Prostate gland (tissue), 2 donors: ENCODE measurements at regions not wholly inside any gene's neighbourhood (a gene's known extent, or its start where the extent isn't known, plus 50 kb on each side); places are given as distances from the start of the nearest gene placed in this dataset.

Experiments
- DNase-seq: peaks from one replicate; pipeline ENCODE4 v3.0.0-alpha.2; 2019; ENCODE audit warnings: low spot score
- H3K27ac ChIP-seq, 2 donors: fragments of 200-600 bp; sonication (generic); 2 replicates each; pipeline ENCODE4 v1.5.1; 2017 to 2019
- H3K27me3 ChIP-seq: fragments of 200-600 bp; sonication (generic); replicated peaks from 2 replicates; pipeline ENCODE4 v1.5.1; 2019; ENCODE audit not compliant: insufficient read depth
- H3K36me3 ChIP-seq, 2 donors: fragments of 200-600 bp; sonication (generic); 1 replicate in 1 of 2; 2 replicates in 1 of 2; pipeline versions ENCODE4 v1.5.1 to v1.8.1; 2017 to 2019
- H3K4me1 ChIP-seq: fragments of 200-600 bp; sonication (generic); replicated peaks from 2 replicates; pipeline ENCODE4 v1.5.1; 2019
- H3K4me3 ChIP-seq, 2 donors: fragments of 200-600 bp; sonication (generic); 2 replicates each; pipeline ENCODE4 v1.5.1; 2017 to 2019
- H3K9me3 ChIP-seq: fragments of 200-600 bp; sonication (generic); 2 replicates; pipeline ENCODE4 v1.5.1; 2017
- CTCF ChIP-seq, 4 experiments: fragments of 200-600 bp in 2 of 4; fragments of 450-650 bp in 2 of 4; sonication (generic) in 2 of 4; IDR thresholded peaks; 1 replicate in 3 of 4; 2 replicates in 1 of 4; pipeline ENCODE4 v1.5.1; 2016 to 2019; ENCODE audit warnings: antibody characterized with exemption in 4 of 4, mild to moderate bottlenecking in 2 of 4, moderate library complexity in 2 of 4
- POLR2A ChIP-seq: fragments of 450-650 bp; IDR thresholded peaks from one replicate; pipeline ENCODE4 v1.6.1; 2016; ENCODE audit warnings: antibody characterized with exemption, mild to moderate bottlenecking
- POLR2AphosphoS5 ChIP-seq: sonication (generic); formaldehyde crosslinking; IDR thresholded peaks from one replicate; pipeline ENCODE4 v1.6.1; 2017; ENCODE audit warnings: antibody characterized with exemption
- WGBS: methylation state at CpG from one replicate; pipeline ENCODE4 v1.1.5; 2018; 5-methylcytosine and 5-hydroxymethylcytosine counted together
- intact Hi-C: fragments of 100-400 bp; cut with DNase I; formaldehyde crosslinking; loops from one replicate; pipeline ENCODE4 v1.14.2; 2022

DNA sequence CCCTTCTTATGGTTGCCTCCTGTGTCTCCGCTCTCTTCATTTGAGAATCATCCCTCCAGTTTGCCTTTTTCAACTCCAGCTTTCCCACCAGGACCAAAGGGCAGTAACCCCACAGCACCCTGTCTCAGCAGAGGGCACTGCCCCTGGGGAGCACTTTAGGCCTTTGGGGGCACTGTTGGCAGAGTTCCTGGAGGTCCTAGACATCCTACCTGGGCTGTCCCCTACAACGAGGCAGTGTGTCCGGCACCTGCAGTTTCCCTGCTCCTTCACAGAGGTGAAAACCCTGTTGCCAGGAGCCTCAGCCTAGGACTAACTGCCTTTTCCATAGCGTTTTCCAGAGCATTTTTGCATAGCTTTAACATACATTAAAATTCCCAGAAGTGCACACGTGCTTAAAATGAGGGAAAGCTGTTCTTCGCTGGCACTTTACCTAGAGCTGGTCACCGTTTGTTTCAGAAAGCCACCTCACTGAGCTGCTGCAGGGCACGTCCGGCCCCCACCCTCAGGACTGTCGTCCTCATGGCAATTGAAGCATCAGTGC is 234.9 kb downstream of the TEX29 start:
- Histone ChIP-seq H3K27me3 (peaks cover 3% of the 10 kb centered on the region), H3K27ac (no peak overlapping the region), H3K4me3 (no peak overlapping the region), H3K36me3 (no peaks in the 10 kb centered on the region), H3K4me1 (no peaks in the 10 kb centered on the region), H3K9me3 (no peaks in the 10 kb centered on the region)
- DNase-seq, result no peak
- TF ChIP-seq POLR2A (no peak), CTCF (IDR thresholded peaks at IDR 0.05) (no peak), POLR2AphosphoS5 (no peak)
- intact Hi-C loops, result no loop called here
- WGBS, result 79% methylated on average over 10 of the region's 10 CpGs

DNA sequence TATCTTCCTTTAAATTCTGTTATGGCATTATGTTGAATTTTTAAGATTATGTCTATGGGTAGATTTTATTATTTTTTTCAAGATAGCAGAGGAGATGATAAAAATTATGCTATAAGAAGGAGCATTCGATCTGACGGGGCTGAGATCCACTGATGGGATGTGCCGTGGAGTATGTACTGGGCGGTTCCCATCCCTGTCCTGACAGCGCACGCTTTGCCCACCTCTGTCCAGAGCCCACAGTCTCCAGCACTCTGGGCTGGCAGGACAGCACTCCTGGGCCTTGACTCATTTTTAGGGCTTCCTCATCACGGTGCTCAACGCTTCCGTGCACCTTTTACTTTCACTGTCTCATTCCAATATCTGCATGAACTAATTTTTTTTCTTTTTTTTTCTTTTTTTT is 235.5 kb downstream of the TEX29 start:
- WGBS, result 86% methylated on average over 9 of the region's 9 CpGs
- Histone ChIP-seq H3K4me3 (no peak overlapping the region), H3K4me1 (no peaks in the 10 kb centered on the region), H3K9me3 (no peaks in the 10 kb centered on the region), H3K27me3 (peaks cover 3% of the 10 kb centered on the region), H3K27ac (no peak overlapping the region), H3K36me3 (no peaks in the 10 kb centered on the region)
- DNase-seq, result no peak
- intact Hi-C loops, result no loop called here
- no peak for TF ChIP-seq POLR2A
- TF ChIP-seq POLR2AphosphoS5, result no peak
- TF ChIP-seq CTCF (IDR thresholded peaks at IDR 0.05), result no peak

DNA sequence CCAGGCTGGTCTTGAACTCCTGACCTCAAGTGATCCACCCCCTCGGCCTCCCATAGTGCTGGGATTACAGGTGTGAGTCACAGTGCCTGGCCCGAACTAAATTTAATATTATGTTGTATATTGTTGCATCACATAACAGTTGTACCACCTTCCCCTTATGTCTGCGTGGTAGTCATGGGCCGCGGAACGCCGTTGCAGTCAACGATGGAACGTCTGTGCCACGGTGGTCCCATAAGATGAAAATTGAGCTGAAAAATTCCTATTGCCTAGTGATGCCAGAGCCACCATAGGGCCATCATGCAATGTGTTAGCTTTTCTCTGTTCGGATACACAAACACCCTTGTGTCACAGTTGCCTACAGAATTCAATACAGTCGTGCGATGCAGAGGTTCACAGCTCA is 236.1 kb downstream of the TEX29 start:
- no peaks in the 10 kb centered on the region for H3K36me3 ChIP-seq
- intact Hi-C loops, result no loop called here
- DNase-seq, result no peak
- H3K27me3 ChIP-seq, result peaks cover 3% of the 10 kb centered on the region
- no peak overlapping the region for H3K4me3 ChIP-seq
- no peaks in the 10 kb centered on the region for H3K4me1 ChIP-seq
- no peak for TF ChIP-seq POLR2AphosphoS5
- TF ChIP-seq POLR2A, result no peak
- no peak for TF ChIP-seq CTCF (IDR thresholded peaks at IDR 0.05)
- H3K27ac ChIP-seq, result no peak overlapping the region
- 93% methylated on average over 13 of the region's 13 CpGs for WGBS
- no peaks in the 10 kb centered on the region for H3K9me3 ChIP-seq

GRCh38 chr13:111557921-111558699 is 237.7 kb downstream of the TEX29 start:
- intact Hi-C loops, result no loop called here
- no peak for DNase-seq

GRCh38 chr13:111558700-111559088 is 238.3 kb downstream of the TEX29 start:
- Histone ChIP-seq H3K27me3 (peaks cover 3% of the 10 kb centered on the region), H3K9me3 (no peaks in the 10 kb centered on the region), H3K27ac (no peak overlapping the region), H3K36me3 (no peaks in the 10 kb centered on the region), H3K4me1 (no peaks in the 10 kb centered on the region), H3K4me3 (no peak overlapping the region)
- WGBS, result 81% methylated on average over 16 of the region's 16 CpGs
- no peak for DNase-seq
- intact Hi-C loops, result no loop called here
- TF ChIP-seq POLR2AphosphoS5 (no peak), POLR2A (no peak), CTCF (IDR thresholded peaks at IDR 0.05) (no peak)

More at GRCh38 chr13:111557921-111558699, 237.7 kb downstream of the TEX29 start:
- H3K27me3 ChIP-seq, result peaks cover 3% of the 10 kb centered on the region
- H3K36me3 ChIP-seq, result no peaks in the 10 kb centered on the region
- no peaks in the 10 kb centered on the region for H3K4me1 ChIP-seq
- TF ChIP-seq POLR2AphosphoS5 (no peak), POLR2A (no peak)
- no peaks in the 10 kb centered on the region for H3K9me3 ChIP-seq
- H3K27ac ChIP-seq, result no peak overlapping the region
- H3K4me3 ChIP-seq, result no peak overlapping the region
- WGBS, result 89% methylated on average over 19 of the region's 19 CpGs
